ENCODE measurements at regions not wholly inside any gene's neighbourhood (a gene's known extent, or its start where the extent isn't known, plus 50 kb on each side); places are given as distances from the start of the nearest gene placed in this dataset.
"Not testable (repeated sequence)": the region's sequence is repeated elsewhere in the genome, so short reads cannot be mapped to it uniquely, and the experiment has no call there.

DNA sequence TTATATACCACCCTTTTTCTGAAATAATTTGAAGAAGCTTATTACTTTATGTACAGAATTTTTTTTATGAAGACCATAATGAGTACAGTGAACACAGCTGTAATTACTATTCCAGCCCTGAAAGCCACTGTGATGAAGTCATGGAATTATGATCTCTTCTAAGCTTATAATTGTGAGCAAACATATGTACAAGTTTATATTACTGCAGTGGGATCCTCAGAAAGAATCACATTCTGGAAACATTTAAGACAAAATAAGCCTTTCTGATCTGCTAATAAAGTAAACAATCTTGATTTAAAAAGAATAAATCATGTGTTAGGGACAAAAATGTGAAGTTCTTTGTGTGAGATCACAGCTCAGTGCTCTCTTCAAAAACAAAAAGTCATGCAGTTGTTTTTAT lies 560.4 kb downstream of the CD109 start:
- ATAC-seq (ENCODE audit: insufficient number of reproducible peaks, low FRiP score, low read depth) (no peak), DNase-seq (ENCODE audit: low spot score) (no peak)
- no peak overlapping the region for H3K27ac ChIP-seq
- H3K9me3 ChIP-seq: no peaks in the 10 kb centered on the region
- no peak overlapping the region for H3K4me3 ChIP-seq
- no peaks in the 10 kb centered on the region for H3K4me1 ChIP-seq (ENCODE audit: control insufficient read depth in 1 of 2, low read depth in 2 of 2)
- H3K36me3 ChIP-seq: no peaks in the 10 kb centered on the region
- no peak for TF ChIP-seq CTCF (IDR thresholded peaks at IDR 0.05)
- H3K27me3 ChIP-seq (replicated peaks; ENCODE audit: insufficient read depth): no peaks in the 10 kb centered on the region

DNA sequence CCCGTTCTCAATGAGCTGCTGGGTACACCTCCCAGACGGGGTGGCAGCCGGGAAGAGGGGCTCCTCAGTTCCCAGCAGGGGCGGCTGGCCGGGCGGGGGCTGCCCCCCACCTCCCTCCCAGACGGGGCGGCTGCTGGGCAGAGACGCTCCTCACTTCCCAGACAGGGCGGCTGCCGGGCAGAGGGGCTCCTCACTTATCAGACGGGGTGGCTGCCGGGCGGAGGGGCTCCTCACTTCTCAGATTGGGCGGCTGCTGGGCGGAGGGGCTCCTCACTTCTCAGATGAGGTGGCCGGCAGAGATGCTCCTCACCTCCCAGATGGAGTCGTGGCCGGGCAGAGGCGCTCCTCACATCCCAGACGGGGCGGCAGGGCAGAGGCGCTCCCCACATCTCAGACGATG lies 559.0 kb downstream of the CD109 start:
- H3K9me3 ChIP-seq; H3K36me3 ChIP-seq; H3K27me3 ChIP-seq (replicated peaks; ENCODE audit: insufficient read depth); H3K4me1 ChIP-seq (ENCODE audit: control insufficient read depth in 1 of 2, low read depth in 2 of 2); ATAC-seq (ENCODE audit: insufficient number of reproducible peaks, low FRiP score, low read depth); H3K4me3 ChIP-seq; H3K27ac ChIP-seq; DNase-seq (ENCODE audit: low spot score): not testable (repeated sequence)

- not testable (repeated sequence) for H3K27ac ChIP-seq; H3K36me3 ChIP-seq; ATAC-seq (ENCODE audit: insufficient number of reproducible peaks, low FRiP score, low read depth); H3K9me3 ChIP-seq; H3K27me3 ChIP-seq (replicated peaks; ENCODE audit: insufficient read depth); H3K4me1 ChIP-seq (ENCODE audit: control insufficient read depth in 1 of 2, low read depth in 2 of 2); H3K4me3 ChIP-seq; DNase-seq (ENCODE audit: low spot score)
Measured at GRCh38 chr6:74254147-74254546, 558.1 kb downstream of the CD109 start.

DNA sequence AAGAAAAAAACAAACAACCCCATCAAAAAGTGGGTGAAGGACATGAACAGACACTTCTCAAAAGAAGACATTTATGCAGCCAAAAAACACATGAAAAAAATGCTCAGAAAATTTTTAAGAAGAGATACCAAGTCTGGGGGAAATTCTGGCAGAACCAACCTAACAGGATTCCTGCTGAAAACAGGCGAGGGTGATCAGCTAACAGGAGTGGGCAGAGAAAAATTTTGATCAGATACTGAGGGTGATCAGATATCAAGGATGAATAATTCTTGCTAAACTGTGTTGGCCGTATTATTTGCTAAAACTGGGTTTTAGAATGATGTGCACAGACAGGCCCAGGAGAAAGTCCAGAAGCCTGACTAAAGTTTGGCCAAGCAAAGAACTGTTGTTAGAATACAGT lies 557.3 kb downstream of the CD109 start:
- Histone ChIP-seq H3K4me3 (no peak overlapping the region), H3K36me3 (no peaks in the 10 kb centered on the region), H3K9me3 (no peaks in the 10 kb centered on the region), H3K27me3 (replicated peaks; ENCODE audit: insufficient read depth) (no peaks in the 10 kb centered on the region), H3K4me1 (ENCODE audit: control insufficient read depth in 1 of 2, low read depth in 2 of 2) (no peaks in the 10 kb centered on the region), H3K27ac (no peak overlapping the region)
- no peak for TF ChIP-seq CTCF (IDR thresholded peaks at IDR 0.05)
- ATAC-seq (ENCODE audit: insufficient number of reproducible peaks, low FRiP score, low read depth) (no peak), DNase-seq (ENCODE audit: low spot score) (no peak)

- Histone ChIP-seq H3K9me3 (no peaks in the 10 kb centered on the region), H3K4me3 (no peak overlapping the region), H3K4me1 (ENCODE audit: control insufficient read depth in 1 of 2, low read depth in 2 of 2) (no peaks in the 10 kb centered on the region), H3K27ac (no peak overlapping the region), H3K36me3 (no peaks in the 10 kb centered on the region), H3K27me3 (replicated peaks; ENCODE audit: insufficient read depth) (no peaks in the 10 kb centered on the region)
- TF ChIP-seq CTCF (IDR thresholded peaks at IDR 0.05): no peak
- ATAC-seq (ENCODE audit: insufficient number of reproducible peaks, low FRiP score, low read depth) (no peak), DNase-seq (ENCODE audit: low spot score) (no peak)
Measured at GRCh38 chr6:74250161-74250818, 554.3 kb downstream of the CD109 start.

DNA sequence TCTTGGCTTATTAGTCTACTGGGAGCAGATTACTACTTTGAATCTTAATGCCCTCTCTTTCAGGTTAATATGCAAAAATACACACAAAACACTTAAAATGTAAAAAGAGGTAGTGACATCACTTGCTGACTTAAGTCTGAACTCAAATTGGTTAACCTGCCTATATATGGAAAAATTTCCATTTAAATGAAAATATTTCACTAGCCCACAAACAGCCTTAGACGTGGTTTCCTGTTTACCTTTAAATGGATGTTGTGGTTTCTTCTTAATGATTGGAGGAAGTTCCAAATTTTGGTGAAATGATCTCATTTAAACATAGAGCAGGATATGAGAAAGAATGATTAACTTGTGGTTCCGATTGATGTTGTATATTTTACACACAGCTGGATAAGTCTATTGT lies 553.7 kb downstream of the CD109 start:
- H3K27me3 ChIP-seq (replicated peaks; ENCODE audit: insufficient read depth): no peaks in the 10 kb centered on the region
- no peaks in the 10 kb centered on the region for H3K4me1 ChIP-seq (ENCODE audit: control insufficient read depth in 1 of 2, low read depth in 2 of 2)
- H3K4me3 ChIP-seq: no peak overlapping the region
- no peaks in the 10 kb centered on the region for H3K36me3 ChIP-seq
- no peak for TF ChIP-seq CTCF (IDR thresholded peaks at IDR 0.05)
- DNase-seq (ENCODE audit: low spot score): no peak
- H3K27ac ChIP-seq: no peak overlapping the region
- no peaks in the 10 kb centered on the region for H3K9me3 ChIP-seq
- no peak for ATAC-seq (ENCODE audit: insufficient number of reproducible peaks, low FRiP score, low read depth)

Data from thoracic aorta (tissue), 2 donors.